NCI-H774 (cell line): ENCODE measurements at regions not wholly inside any gene's neighbourhood (a gene's known extent, or its start where the extent isn't known, plus 50 kb on each side); places are given as distances from the start of the nearest gene placed in this dataset.

ENCODE experiments used
- DNase-seq: peaks from one replicate; lab custom pipeline; 2025; lab: John Stamatoyannopoulos, UW

DNA sequence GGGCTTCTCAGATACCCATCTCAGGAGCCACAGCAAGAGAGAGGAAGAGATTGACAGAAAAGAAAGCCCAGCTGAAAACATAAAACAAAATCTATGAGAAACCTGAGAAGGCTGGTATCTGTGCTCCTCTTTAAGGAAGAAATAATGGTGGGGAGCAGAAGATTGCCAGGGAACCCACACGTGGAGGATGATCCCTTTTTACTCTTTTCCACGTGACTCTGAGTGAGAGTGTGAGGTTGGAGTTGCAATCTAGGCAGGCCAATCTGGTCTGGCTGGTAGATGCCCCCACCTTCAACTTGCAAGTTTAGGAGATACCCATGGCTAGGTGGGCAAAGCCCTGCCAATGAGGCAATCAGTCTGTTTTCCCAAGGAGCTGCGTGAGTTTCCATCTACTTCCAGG lies 202.3 kb downstream of the TENT4A start:
- DNase-seq: no peak

DNA sequence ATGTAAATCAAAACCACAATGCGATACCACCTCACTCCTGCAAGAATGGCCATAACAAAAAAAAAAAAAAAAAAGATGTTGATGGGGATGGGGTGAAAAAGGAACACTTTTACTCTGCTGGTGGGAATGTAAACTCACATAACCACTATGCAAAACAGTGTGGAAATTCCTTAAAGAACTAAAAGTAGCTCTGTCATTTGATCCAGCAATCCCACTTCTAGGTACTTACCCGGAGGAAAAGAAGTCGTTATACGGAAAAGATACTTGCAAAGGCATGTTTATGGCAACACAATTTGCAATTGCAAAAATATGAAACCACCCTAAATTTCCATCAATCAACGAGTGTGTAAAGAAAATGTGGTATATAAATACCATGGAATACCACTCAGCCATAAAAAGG lies 205.0 kb downstream of the TENT4A start:
- DNase-seq: no peak

DNA sequence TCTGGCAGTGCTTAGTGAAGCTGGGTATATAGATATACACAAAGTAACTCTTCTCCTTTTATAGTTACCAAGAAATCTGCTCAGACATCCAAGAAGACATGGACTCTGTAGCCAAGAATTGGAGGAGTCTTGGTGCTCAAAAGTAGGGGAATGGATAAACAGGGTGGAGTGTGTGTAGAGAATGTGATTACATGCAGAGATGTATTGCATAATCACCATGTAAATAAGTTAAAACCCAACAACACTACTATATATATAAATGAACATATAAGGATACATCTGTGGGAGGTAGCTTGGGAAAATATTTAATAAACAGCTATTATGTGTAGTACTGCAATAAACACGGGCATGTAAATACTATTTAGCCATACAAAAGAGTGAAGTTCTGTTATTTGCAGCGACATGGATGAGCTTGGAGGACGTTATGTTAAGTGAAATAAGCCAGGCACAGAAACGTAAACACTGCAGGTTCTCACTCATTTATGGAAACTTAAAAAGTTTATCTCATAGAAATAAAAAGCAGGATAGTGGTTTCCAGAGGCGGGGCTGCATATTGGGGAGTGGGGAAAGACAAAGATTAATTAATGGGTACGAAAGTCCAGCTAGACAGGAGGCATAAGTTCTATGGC lies 207.5 kb downstream of the TENT4A start:
- no peak for DNase-seq

DNA sequence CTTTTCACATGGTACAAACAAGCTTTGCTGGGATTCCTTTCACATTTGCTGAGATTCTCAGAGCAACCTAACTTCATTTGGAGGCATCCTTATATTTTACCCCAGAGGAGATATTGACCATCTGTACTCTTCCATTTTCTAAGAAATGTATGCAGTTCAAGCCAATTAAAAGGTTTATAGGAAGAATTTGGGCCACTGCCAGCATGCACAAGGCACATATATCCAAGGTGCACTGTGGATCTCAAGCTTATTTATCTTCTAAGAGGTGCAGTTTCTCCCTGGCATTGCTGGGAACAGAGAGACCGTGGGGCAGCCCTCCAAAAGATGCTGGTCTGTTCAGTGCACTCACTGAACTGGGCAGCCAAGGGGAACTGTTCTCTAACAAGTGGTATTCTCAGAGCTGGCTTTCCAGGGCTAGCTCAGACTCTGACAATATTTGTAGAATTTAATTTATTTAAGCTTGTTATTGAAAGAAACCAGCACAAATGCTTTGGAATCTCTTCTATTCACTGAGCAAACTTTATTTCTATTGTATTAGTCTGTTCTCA lies 213.3 kb downstream of the TENT4A start:
- no peak for DNase-seq

DNA sequence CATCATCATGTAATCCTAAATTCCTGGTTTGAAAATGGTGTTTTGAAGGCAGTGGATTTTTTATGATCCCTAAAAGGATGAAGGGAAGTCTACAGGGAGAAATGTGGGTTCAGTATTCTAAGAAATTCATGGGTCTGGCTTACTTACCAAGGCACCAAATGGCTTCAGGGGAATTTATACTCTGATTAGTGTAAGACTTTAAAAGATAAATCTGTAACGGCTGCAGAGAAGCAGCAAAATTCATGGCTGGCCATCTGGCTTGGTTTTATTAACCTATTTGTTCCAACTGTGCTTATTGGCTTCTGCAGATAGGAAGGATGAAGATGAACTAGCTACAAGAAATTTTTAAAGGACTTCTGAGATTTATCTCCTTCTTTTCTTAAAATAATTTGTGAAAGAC lies 222.8 kb downstream of the TENT4A start:
- DNase-seq: no peak

DNA sequence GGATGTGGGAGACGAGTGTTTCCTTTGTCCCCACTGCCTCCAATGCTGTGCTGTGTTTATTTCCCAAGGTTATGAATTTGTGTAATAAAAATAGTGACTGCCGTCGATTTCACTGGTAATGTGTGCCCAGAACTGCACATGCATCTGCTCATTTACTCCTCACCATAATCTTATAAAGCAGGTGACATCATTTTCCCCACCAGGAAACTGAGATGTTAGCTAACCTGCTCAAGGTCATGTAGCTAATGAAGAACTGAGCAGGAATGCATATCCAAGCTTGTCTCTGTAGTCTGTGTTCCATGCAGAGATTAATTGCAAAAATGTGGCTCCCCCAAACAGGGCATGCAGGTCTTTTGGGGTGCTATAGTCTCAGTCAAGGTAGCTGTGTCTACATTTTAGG lies 224.4 kb downstream of the TENT4A start:
- DNase-seq: no peak

DNA sequence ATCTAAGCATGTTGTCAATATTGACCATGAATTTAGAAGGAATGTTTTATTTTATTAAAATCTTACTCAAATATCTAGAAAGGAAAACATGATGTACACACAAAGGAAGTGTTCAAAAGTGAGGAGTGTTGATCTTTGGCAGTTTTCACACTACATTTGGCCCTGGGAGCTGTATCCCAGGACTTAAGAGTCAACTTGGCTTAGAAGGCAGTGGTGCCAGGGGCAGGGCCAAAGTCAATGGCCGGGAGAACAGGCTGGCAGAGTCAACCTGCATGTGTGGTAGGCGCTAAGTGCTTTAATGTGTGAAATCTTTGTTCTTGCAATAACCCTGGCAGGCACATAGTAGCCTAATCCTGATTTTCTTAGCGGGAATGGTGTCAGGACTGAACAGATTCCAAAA lies 228.4 kb downstream of the TENT4A start:
- DNase-seq: no peak

DNA sequence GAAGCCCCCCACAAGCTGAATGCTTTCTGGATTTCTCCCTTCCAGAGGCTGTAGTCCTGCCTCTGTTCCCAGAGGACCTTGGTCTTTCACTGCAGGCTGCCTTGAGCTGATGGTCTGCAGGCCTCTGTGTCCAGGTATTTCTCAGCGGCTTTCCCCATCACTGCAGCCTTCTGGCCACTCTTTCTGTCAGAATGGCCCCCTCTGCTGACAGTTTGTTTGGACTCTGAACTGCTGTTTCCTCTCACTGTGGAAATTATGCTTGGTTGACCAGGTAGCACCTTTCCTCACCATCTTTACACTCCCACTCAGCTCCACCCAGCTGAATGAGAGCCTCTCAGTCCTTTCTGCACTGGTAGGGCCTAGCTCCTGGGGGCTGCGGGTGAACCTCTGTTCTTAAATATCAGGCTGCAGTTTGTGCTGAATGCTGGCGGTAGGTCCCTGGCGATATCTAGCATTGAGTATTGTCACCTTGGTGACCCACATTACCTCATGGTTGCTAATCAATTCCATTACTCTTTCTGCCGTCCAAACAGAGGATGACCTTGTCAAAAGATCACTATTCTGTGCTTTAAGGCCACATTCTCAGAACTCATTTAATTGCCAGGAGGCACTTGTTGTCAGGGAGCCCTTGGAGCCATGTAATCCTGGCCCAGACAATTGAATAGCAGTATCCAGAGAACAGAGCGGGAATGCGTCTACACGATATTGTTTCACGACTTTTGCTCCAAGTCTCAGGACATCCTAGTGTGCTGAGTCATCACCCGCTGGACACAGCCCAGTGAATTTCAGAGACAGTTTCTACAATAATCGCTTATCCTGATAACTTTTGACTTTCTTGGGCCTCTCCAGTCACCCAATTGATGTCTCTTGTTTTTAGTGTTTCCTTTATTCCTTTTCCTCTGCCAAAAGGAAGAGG lies 230.2 kb downstream of the TENT4A start:
- no peak for DNase-seq

DNA sequence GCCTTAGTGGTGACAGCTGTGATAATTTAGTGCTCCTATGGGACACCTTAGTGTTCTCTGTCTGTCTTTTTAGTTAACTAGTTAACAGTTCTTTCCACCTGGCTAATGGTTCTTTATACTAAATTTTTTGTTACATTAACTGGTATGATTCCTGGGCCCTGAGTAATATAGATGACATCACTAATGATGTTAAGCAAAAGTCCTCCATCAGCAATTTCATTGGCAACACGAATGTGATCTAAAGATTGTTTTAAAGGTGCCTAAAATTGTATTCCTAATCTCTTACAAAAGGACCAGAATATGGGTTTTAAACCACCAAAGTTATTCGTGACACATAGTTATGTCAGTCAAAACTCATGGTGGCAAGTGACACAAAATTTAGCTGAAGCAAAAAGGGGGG lies 235.3 kb downstream of the TENT4A start:
- DNase-seq: no peak

DNA sequence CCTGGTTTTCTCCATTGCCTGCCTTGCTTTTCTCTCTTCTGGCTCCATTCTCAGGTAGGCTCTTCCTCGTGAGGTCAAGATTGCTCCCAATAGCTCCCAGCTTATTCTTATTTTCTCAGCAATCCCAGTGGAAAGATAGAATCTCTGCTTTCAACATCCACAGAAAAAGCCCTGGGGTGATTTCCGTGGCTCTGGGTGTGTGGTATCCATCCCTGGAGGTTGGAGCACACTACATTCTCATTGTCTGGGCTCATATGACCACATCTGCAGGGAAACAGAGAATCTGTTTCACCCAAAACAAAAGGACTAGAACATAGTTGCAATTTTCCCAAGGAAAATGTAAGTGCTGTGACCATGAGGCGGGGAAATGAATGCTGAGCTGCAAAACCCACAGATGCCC lies 236.0 kb downstream of the TENT4A start:
- no peak for DNase-seq

DNA sequence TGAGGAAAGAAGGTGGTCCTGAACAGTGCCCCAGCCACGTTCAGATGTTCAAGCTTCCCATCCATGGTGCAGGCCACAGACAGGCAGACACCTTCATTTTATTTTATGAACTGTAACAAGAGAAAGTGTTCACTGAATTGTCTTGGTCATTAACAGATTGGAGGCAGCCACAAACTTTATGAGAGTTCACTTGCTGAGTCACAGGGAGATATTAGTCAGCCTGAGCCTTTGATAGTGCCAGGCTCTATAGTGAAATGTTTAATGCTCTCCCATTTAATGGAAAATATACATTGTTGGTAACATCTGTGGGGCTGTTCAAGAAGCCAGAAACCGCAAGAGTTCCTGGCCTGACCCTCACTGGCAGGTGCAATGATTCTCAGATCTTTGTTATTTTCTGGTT lies 237.0 kb downstream of the TENT4A start:
- DNase-seq: no peak

DNA sequence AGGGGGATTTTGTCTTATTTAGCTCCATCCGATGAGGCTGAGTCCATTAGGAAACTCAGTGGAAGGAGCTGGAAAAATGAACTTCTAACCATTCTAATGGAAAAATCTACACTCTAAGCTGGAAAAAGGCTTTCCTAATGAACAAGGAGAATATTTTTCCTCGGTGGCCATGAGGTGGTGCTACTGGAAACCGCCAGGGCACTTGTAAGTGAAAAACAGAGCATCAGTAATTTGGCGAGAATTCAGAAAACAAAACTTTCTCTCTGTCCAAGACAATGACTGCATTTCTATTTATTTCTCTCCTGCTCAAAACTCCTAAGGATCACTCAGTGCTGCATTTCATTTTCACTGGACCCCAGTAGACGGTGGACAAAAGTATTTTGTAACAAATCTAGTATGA lies 237.6 kb downstream of the TENT4A start:
- no peak for DNase-seq

DNA sequence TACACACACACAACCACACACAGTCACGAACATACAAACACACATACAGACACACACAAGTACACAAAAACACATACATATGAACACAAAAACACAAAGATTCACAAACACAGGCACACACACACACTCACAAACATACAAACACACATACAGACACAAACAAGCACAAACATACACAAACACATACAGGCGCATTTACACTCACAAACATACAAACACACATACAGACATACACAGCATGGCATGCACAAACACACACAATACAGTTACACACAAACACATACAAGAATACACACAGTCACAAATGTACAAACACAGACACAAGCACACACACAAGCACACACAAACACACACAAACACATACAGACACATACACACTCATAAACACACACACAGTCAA lies 247.9 kb downstream of the TENT4A start:
- no peak for DNase-seq

DNA sequence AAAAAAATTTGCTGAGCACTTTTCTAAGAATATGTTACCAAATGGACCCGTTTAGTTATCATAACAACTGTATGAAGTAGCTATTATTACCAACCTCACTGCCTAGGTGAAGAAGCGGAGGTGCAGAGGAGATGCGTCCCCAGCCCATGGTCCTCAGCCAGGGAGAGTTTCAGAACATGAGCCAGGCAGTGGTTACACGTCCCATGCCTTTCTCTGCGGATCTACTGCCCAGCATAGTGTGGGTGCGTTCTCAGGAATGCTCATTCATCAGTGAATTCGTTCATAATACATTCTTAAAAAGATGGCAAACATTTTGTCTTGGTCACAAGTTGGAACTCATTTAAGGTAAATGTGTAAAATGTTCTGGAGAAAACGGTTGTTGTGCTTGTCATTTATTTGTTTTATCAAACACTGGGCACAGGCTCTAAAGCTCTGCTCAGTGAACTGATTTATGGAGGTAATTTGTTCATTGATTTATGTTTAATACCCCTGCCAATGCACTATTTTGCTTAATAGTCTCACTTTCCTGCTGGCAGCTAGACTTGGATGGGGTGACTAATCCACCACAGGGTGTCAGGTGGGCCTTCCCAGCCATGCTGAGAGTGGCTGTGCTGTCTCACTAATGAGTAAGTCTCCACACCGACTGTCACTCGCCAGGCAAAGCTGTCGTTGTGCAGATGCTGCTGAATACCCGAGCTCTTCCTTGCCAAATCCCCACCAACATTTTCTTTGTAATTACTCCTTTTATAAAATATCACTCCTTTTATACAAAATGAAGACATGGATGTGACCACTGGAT lies 248.8 kb downstream of the TENT4A start:
- DNase-seq: peak; percentile 30

DNA sequence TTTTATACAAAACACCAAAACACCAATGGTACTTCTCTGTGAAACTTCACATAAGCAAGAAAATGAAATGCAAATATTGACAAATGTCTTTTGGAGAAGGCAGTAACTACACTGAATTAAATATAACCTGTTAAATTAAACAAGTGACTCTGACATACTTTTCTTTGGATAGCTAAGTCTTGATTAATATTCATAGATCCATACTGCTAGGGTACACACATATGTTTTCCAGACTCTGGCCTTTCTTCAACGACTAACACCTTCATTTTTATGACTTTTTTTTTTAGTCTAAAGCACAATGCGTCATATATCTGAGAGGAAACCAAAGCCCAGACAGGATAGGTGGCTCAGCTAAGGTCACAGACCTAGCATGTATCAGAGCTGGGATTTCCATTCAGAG lies 263.7 kb downstream of the TENT4A start:
- no peak for DNase-seq

DNA sequence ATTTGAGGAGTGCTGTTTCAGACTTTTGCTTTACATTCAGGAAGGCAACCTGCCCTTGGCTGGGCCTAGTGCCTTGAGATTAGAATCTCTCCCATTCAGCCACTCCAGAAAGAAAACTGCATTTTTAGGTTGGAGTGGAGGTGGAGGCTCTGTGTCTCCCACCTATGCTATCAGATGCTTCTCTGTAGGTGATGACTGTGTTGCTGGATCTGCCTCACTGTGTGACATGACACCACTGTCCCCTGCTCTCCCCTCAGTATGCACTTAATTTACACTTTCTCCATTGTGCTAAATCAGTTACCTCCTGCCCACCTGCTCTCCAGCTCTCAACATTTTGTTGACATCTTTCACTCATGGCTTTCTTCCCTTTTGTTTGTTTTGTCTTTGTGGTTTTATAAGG lies 265.8 kb downstream of the TENT4A start:
- no peak for DNase-seq

DNA sequence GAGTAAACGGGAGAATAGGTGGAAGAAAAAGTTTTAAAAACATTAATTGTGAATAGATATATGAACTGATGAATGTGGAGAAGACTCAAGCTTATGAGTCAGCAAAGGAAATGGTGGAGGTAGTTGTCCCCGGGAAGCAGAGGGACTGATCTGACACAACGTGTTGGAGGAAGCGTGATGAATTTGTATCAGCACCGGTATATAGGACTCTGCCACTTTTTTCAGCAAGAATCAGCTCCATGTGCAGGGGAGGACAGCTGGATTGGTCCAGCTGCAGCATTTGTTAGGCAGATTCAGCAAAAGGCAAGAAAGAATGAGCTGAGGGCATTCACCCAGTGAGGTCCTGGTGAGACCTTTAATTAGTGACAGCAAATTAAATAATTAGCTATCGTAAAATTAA lies 276.0 kb downstream of the TENT4A start:
- DNase-seq: no peak

DNA sequence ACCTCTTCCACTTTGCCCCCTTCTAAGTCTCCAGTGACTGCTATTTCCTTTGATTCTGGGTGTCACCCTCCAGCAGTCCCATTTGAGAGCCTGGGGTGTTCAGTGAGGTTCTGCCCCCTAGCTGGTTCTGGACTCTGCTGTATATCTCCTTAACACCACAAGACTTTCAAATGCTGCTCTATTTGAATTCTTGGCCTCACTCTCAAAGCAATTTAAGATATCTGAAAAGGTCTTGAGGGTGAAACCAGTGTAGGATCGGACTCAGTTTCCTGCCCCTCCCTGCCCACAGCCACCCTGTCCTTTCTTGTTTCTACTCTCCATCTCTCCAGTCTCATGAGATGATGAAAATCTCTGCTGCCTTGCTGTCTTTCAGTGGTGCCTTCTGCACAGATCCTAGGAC lies 280.9 kb downstream of the TENT4A start:
- no peak for DNase-seq

DNA sequence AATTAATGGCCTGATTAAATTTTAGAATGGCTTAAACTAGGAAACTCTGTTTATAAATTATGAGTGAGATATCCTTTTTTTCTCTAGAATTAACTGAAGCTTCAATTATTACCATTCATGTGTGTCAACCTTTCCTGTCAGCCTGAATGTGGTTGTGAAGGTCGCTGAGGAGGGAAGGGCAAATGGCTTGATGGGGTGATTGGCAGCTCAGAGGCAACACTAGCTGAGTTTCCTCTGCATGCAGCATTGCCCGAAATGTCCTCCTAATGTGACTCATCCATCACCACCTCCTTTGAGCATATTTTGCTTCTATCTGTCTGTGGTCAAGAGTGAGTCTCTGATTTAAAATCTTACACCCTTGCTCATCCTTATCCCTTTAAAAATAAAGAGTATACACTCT lies 281.9 kb downstream of the TENT4A start:
- DNase-seq: no peak

DNA sequence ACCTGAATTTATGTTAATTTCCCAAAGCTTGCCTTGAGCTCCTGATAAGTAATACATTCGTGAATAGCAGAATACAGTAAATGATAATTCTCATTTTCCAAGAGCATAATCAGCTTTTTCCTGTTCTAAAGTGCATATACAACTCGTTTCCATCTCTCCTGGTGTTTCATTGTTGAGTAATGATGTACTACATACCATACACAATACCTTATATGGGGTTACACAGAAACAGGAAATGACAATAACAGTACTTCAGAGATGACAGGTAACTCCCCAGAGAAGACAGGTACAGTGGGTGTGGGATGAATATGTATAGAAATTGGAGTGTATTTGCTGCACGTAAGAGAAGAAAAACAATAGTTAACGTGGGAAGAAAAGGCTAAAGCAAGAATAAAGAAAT lies 287.1 kb downstream of the TENT4A start:
- no peak for DNase-seq

DNA sequence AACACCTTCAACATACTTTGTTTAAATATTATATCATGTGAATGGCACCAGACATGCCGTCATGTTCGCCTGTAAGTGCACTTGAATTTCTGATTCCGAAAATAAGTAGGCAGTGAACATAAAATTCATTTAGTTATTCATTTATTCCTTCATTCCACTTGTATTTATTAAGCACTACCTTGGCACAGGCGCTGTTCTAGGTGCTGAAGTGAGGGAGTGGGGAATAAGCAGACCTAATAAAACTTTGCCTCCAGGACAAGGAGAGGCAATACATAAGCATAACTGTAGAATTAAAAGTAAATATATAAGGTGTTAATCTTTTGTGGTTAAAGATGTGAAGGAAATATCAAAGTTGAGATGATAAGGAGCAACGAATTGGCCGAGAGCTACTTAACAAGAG lies 297.4 kb downstream of the TENT4A start:
- no peak for DNase-seq

DNA sequence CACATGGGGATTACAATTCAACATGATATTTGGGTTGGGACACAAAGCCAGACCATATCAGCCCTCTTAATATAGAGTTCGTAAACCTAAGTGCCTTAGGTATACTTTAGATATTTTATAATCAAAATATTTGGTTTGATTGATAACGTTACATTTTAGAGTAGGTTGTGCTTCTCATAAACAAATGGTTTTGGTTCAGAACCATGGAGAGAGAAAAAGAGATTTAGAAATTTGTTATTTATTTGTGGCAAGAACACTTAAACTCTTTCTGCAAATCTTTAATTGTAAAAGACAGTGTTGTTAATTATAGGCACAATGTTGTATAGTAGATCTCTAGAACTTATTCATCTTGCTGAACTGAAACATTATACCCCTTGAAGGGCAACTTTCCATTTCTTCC lies 298.8 kb downstream of the TENT4A start:
- DNase-seq: no peak

DNA sequence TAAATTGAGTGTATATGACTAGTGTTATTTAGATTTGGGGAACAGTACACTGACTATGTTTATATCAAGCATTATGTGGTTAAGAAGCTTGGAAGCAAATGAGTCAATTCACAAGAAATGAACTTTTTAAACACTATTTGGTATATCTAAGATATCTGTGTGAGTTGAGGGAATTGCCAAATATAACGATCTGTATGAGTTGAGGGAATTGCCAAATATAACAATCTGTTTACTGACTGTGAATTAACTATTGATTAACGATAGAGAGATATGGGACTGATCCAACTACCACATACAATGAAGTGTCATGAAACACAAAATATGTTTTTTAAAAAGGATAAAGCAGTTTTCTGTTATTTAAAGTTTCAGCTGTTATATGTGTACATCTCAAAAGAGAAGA lies 301.4 kb downstream of the TENT4A start:
- DNase-seq: no peak
